ENCODE measurements at regions not wholly inside any gene's neighbourhood (a gene's known extent, or its start where the extent isn't known, plus 50 kb on each side); places are given as distances from the start of the nearest gene placed in this dataset.

DNA sequence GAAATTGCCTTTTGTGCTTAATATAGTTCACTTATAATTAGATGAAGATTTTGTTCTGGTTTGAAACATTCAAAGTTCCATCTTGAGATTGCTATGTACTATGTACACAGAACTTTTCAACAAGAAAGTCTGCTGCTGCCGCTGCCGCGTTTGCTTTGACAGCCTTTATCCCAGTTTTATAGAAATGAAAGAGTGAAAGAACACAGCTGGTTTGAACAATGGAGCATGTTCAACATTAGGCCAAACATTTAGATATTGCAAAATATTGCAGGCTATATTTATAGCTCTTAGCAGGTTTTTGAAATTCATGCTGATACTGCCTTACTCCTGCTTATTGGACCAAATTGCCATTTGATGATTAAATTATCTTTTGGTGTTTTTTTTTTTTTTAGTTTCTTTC, 299.8 kb upstream of the PRKD1 start:
- in situ Hi-C loops (cut with MboI): no loop called here

More for the DNA sequence above, 299.8 kb upstream of the PRKD1 start:
- no peaks in the 10 kb centered on the region for H3K27me3 ChIP-seq (replicated peaks in 1 of 2; ENCODE audit: control insufficient read depth in 2 of 2, insufficient read depth in 2 of 2, low read length in 1 of 2)
- H3K9ac ChIP-seq (ENCODE audit: control insufficient read depth, insufficient read depth, low read length): no peak overlapping the region
- H3K4me2 ChIP-seq (ENCODE audit: control insufficient read depth, insufficient read depth): no peak overlapping the region
- no peaks in the 10 kb centered on the region for H3K9me3 ChIP-seq (replicated peaks; ENCODE audit: control insufficient read depth, insufficient read depth, low read length)
- H3K4me3 ChIP-seq: no peak overlapping the region
- SMC1A ChIA-PET (ENCODE audit: uncharacterized antibody, unreplicated experiment): no interaction called here
- no peaks in the 10 kb centered on the region for H3K79me2 ChIP-seq (ENCODE audit: control insufficient read depth, insufficient read depth, low read length)
- no peak for ATAC-seq
- no peak for FAIRE-seq
- H4K20me1 ChIP-seq (ENCODE audit: control insufficient read depth, insufficient read depth): no peaks in the 10 kb centered on the region
- TF ChIP-seq, protein P1, sequence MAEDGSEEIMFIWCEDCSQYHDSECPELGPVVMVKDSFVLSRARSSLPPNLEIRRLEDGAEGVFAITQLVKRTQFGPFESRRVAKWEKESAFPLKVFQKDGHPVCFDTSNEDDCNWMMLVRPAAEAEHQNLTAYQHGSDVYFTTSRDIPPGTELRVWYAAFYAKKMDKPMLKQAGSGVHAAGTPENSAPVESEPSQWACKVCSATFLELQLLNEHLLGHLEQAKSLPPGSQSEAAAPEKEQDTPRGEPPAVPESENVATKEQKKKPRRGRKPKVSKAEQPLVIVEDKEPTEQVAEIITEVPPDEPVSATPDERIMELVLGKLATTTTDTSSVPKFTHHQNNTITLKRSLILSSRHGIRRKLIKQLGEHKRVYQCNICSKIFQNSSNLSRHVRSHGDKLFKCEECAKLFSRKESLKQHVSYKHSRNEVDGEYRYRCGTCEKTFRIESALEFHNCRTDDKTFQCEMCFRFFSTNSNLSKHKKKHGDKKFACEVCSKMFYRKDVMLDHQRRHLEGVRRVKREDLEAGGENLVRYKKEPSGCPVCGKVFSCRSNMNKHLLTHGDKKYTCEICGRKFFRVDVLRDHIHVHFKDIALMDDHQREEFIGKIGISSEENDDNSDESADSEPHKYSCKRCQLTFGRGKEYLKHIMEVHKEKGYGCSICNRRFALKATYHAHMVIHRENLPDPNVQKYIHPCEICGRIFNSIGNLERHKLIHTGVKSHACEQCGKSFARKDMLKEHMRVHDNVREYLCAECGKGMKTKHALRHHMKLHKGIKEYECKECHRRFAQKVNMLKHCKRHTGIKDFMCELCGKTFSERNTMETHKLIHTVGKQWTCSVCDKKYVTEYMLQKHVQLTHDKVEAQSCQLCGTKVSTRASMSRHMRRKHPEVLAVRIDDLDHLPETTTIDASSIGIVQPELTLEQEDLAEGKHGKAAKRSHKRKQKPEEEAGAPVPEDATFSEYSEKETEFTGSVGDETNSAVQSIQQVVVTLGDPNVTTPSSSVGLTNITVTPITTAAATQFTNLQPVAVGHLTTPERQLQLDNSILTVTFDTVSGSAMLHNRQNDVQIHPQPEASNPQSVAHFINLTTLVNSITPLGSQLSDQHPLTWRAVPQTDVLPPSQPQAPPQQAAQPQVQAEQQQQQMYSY (CRISPR knock-in tag; IDR thresholded peaks at IDR 0.05): no peak
- no peak for TF ChIP-seq ZNF217 (IDR thresholded peaks at IDR 0.05)
- TF ChIP-seq, protein P2, sequence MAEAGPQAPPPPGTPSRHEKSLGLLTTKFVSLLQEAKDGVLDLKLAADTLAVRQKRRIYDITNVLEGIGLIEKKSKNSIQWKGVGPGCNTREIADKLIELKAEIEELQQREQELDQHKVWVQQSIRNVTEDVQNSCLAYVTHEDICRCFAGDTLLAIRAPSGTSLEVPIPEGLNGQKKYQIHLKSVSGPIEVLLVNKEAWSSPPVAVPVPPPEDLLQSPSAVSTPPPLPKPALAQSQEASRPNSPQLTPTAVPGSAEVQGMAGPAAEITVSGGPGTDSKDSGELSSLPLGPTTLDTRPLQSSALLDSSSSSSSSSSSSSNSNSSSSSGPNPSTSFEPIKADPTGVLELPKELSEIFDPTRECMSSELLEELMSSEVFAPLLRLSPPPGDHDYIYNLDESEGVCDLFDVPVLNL (IDR thresholded peaks at IDR 0.05; ENCODE audit: low read depth, low read length): no peak
- no peak for TF ChIP-seq FOS (IDR thresholded peaks at IDR 0.05; ENCODE audit: borderline replicate concordance, extremely low read depth, insufficient read length)
- TF ChIP-seq, protein P3, sequence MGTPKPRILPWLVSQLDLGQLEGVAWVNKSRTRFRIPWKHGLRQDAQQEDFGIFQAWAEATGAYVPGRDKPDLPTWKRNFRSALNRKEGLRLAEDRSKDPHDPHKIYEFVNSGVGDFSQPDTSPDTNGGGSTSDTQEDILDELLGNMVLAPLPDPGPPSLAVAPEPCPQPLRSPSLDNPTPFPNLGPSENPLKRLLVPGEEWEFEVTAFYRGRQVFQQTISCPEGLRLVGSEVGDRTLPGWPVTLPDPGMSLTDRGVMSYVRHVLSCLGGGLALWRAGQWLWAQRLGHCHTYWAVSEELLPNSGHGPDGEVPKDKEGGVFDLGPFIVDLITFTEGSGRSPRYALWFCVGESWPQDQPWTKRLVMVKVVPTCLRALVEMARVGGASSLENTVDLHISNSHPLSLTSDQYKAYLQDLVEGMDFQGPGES (IDR thresholded peaks at IDR 0.05): no peak
- TF ChIP-seq RCOR1 (conservative IDR thresholded peaks at IDR 0.05; ENCODE audit: low read depth, low read length): no peak
- no peak for TF ChIP-seq HDGF (IDR thresholded peaks at IDR 0.05)
- TF ChIP-seq IRF4 (IDR thresholded peaks at IDR 0.05; ENCODE audit: low read depth, low read length): no peak
- TF ChIP-seq ZBED1 (IDR thresholded peaks at IDR 0.05; ENCODE audit: borderline replicate concordance): no peak
- TF ChIP-seq ZNF622 (IDR thresholded peaks at IDR 0.05): no peak
- no peak for TF ChIP-seq ZNF24 (IDR thresholded peaks at IDR 0.05)
- no peak for TF ChIP-seq YBX1 (IDR thresholded peaks at IDR 0.05)
- TF ChIP-seq EZH2 (IDR thresholded peaks at IDR 0.05; ENCODE audit: borderline replicate concordance, control insufficient read depth, low read depth, low read length): no peak
- TF ChIP-seq, protein P4, sequence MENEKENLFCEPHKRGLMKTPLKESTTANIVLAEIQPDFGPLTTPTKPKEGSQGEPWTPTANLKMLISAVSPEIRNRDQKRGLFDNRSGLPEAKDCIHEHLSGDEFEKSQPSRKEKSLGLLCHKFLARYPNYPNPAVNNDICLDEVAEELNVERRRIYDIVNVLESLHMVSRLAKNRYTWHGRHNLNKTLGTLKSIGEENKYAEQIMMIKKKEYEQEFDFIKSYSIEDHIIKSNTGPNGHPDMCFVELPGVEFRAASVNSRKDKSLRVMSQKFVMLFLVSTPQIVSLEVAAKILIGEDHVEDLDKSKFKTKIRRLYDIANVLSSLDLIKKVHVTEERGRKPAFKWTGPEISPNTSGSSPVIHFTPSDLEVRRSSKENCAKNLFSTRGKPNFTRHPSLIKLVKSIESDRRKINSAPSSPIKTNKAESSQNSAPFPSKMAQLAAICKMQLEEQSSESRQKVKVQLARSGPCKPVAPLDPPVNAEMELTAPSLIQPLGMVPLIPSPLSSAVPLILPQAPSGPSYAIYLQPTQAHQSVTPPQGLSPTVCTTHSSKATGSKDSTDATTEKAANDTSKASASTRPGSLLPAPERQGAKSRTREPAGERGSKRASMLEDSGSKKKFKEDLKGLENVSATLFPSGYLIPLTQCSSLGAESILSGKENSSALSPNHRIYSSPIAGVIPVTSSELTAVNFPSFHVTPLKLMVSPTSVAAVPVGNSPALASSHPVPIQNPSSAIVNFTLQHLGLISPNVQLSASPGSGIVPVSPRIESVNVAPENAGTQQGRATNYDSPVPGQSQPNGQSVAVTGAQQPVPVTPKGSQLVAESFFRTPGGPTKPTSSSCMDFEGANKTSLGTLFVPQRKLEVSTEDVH (IDR thresholded peaks at IDR 0.05; ENCODE audit: low read depth, partially characterized antibody): no peak
- TF ChIP-seq CHD2 (IDR thresholded peaks at IDR 0.05; ENCODE audit: borderline replicate concordance, low read depth, low read length): no peak
- no peak for TF ChIP-seq CBX3 (IDR thresholded peaks at IDR 0.05; ENCODE audit: borderline replicate concordance, low read depth)
- TF ChIP-seq POLR2A (IDR thresholded peaks at IDR 0.05; ENCODE audit: low read depth, low read length): no peak
- TF ChIP-seq BHLHE40 (IDR thresholded peaks at IDR 0.05; ENCODE audit: borderline replicate concordance in 1 of 2, low read depth in 2 of 2, low read length in 1 of 2): no peak
- no peak overlapping the region for H2AFZ ChIP-seq (ENCODE audit: control insufficient read depth, low read depth, low read length)
- POLR2A ChIA-PET: no interaction called here
- no TSS peak for BruUV-seq (replicated peaks)
- no peak overlapping the region for H3K27ac ChIP-seq (ENCODE audit: control insufficient read depth, insufficient read depth)
- CTCF ChIA-PET: no interaction called here
- DNase-seq (ENCODE audit: low read depth, low spot score): no peak
- RAD21 ChIA-PET (ENCODE audit: unreplicated experiment): no interaction called here
- no peaks in the 10 kb centered on the region for H3K4me1 ChIP-seq (ENCODE audit: control insufficient read depth, insufficient read depth, low read length)
- no peaks in the 10 kb centered on the region for H3K36me3 ChIP-seq (ENCODE audit: control insufficient read depth in 2 of 2, insufficient read depth in 2 of 2, low read length in 1 of 2)
- intact Hi-C loops (cut with micrococcal nuclease; ENCODE audit: unreplicated experiment): no loop called here
- WGBS (ENCODE audit: insufficient coverage, insufficient replicate concordance, low lambda C conversion rate, missing lambda C conversion rate): 98% methylated on average over 3 of the region's 3 CpGs

Data from GM12878 (cell line).